Left ventricle myocardium superior (tissue), 1 donor: ENCODE measurements at regions not wholly inside any gene's neighbourhood (a gene's known extent, or its start where the extent isn't known, plus 50 kb on each side); places are given as distances from the start of the nearest gene placed in this dataset.
"Not testable (repeated sequence)": the region's sequence is repeated elsewhere in the genome, so short reads cannot be mapped to it uniquely, and the experiment has no call there.

Experiments
- ATAC-seq: fragments of 200-7000 bp; cut with Tn5 transposase; one replicate; pipeline ENCODE4 v1.9.1; 2020; ENCODE audit warnings: mild to moderate bottlenecking, moderate library complexity
- DNase-seq: peaks from one replicate; pipeline ENCODE4 v3.0.0-alpha.2; 2020
- intact Hi-C: fragments of 100-400 bp; cut with micrococcal nuclease; formaldehyde crosslinking; loops from one replicate; pipeline ENCODE4 v1.11.0; 2022
- donor health status: DM: no; HTN: yes; CAD: no; lungs with severe emphysema.

DNA sequence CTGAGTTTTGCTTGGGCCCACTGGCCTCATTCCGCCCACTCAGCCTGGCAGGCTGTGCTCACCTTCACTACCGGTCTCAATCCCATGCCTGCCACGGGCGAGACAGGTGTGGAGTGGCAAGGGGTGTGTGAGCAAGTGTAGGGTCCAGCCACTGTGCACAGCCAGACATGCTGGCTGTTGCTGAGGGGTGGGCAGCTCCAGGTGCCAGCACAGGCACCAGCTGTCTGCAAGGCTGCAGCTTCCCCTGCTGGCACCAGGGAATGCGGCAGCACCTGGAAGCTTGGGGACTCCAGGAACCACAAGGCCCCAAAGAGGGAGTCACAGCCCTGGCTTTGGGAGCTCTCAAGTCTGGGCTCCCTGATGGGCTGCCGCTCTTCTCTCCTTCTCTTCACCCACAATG is 372.7 kb downstream of the CBLN4 start:
- no peak for DNase-seq
- intact Hi-C loops: no loop called here
- ATAC-seq: no peak

GRCh38 chr20:55629143-55629542 is 376.2 kb downstream of the CBLN4 start:
- ATAC-seq, DNase-seq, intact Hi-C loops: not testable (repeated sequence)

- DNase-seq (no peak), ATAC-seq (no peak)
- intact Hi-C loops: no loop called here
These were observed 378.6 kb downstream of the CBLN4 start for GRCh38 chr20:55626716-55627115.

- intact Hi-C loops: no loop called here
- no peak for DNase-seq
- no peak for ATAC-seq
These were observed 389.0 kb downstream of the CBLN4 start for GRCh38 chr20:55616367-55616766.

DNA sequence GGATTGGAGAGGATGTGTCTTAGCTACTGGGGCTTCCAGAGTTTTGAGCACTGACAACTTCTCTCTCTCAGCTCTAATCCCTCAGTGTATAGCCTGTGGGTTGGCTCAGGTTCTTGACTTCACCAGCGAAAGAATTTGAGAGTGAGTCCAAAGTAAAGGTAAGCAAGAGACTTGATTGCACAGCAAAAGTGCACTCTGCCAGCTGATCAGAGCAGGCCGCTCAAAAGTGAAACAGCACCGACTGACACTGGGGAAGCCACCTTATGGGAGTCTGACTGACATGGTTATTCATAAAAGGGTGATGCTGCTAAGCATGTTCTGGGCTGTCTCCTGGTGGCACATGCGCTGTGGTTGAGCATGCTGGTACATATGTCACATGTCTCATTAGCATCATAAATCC is 389.5 kb downstream of the CBLN4 start:
- no peak for ATAC-seq
- intact Hi-C loops: no loop called here
- no peak for DNase-seq

DNA sequence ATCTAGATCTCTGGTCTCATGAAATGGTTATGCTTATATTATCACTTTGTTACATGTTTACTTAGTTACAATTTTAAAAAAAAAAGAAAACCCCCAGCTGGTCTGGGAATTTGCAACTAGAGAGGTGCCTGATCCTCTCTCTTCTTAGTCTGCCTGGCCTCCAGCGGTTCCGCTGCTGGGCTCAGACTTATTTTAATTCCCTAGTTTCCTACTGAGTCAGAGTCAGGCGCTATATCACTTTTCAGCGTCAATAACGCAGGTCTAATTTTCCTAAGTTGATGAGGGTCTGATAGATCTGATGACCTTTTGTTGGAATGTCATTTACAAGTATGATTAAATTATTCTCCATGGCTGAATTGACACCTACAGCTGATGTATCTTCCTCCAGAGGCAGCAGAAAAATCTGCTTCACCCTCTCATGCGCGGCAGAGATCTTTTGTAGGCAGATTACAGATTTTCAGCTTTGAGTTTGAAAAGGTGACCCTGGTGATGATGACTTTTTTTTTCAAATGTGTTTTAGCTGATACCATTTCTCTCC is 391.0 kb downstream of the CBLN4 start:
- ATAC-seq (no peak), DNase-seq (no peak)
- intact Hi-C loops: no loop called here

- intact Hi-C loops: no loop called here
- ATAC-seq: no peak
- no peak for DNase-seq
These were observed 394.6 kb downstream of the CBLN4 start for GRCh38 chr20:55610756-55611155.

DNA sequence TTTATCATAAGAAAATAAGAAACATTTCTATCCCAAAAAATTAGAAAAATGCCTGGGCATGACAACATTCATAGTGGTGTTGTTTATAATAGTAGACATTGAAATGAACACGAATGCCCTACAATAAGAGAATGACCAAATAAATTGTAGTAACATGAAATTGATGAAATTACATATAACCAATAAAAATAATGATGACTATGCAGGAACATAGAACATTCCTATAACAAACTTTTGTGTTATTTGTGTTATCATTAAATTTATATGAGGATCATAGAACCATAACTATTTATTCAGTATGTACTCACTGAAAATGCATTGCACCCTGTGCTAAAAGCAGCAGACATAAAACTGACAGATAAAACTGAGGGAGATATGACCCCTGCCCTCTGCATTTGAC is 399.7 kb downstream of the CBLN4 start:
- ATAC-seq (no peak), DNase-seq (no peak)
- intact Hi-C loops: no loop called here

GRCh38 chr20:55597526-55597925 is 407.8 kb downstream of the CBLN4 start:
- intact Hi-C loops: no loop called here
- no peak for ATAC-seq
- DNase-seq: no peak

DNA sequence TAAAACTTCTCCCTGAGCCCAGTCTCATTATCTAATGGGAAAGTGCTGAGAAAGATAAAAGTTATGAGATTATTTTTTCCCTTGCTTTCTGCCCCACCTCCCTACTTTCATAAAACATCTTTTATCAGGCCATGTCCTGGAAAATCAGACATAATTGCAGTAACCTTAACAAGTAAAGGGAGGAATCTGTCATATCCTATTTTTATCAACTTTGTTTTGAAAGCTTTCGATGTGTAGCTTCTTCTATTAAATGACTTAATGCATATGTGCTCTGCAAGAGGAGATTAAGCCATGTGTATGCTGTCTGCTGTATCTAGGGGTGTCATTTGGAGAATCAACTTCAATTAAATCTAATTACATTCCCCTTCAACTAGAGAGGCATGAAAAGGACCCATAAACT is 408.9 kb downstream of the CBLN4 start:
- intact Hi-C loops: no loop called here
- DNase-seq (no peak), ATAC-seq (no peak)

- intact Hi-C loops: no loop called here
These were observed 412.5 kb downstream of the CBLN4 start for GRCh38 chr20:55592866-55593265.

DNA sequence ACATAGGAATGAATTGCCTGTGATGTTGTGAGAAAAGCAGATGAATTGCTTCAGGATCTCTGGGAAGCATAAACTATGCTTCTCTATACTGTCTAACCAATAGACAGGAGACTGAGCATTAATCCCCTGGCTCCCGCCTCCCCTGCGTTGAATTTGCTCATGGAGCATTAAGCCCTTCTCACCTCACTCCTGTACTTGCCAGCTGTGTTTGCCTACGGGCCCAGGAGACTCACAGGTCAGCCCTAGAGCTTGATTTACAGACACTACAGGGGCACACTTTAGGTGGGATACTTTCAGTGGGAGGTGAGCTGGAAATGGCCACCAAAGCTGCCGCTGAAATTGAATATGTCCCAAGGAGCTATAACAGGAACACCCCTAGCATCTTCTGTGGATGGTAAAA is 418.7 kb downstream of the CBLN4 start:
- ATAC-seq (no peak), DNase-seq (no peak)
- intact Hi-C loops: no loop called here

More at GRCh38 chr20:55592866-55593265, 412.5 kb downstream of the CBLN4 start:
- DNase-seq (no peak), ATAC-seq (no peak)

GRCh38 chr20:55584964-55585363 is 420.4 kb downstream of the CBLN4 start:
- DNase-seq (no peak), ATAC-seq (no peak)
- intact Hi-C loops: no loop called here

- DNase-seq (no peak), ATAC-seq (no peak)
- intact Hi-C loops: no loop called here
These were observed 421.0 kb downstream of the CBLN4 start for GRCh38 chr20:55584307-55584706.

- ATAC-seq (no peak), DNase-seq (no peak)
- intact Hi-C loops: no loop called here
These were observed 422.3 kb downstream of the CBLN4 start for GRCh38 chr20:55583036-55583435.

GRCh38 chr20:55582498-55582897 is 422.8 kb downstream of the CBLN4 start:
- DNase-seq: no peak
- intact Hi-C loops: no loop called here
- ATAC-seq: no peak

DNA sequence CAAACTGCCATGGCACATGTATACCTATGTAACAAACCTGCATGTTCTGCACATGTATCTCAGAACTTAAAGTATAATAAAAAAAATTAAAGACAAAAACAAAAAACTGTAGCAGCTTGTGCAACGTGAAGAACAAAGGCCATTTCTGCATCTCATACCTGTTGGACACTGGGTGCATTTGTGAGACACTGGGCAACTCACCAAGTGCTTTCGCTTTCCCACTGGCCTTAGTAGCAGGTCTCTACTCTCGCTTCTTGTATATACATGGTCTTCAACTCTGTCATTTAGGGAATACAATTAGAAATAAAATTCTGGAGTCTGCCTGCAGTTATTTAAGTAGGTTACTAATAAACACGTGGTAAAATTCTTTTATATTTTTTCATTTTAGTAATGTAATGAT is 423.8 kb downstream of the CBLN4 start:
- intact Hi-C loops: no loop called here
- DNase-seq: no peak
- no peak for ATAC-seq

GRCh38 chr20:55580475-55580874 is 424.8 kb downstream of the CBLN4 start:
- no peak for ATAC-seq
- no peak for DNase-seq
- intact Hi-C loops: no loop called here

GRCh38 chr20:55579802-55580201 is 425.5 kb downstream of the CBLN4 start:
- no peak for DNase-seq
- no peak for ATAC-seq
- intact Hi-C loops: no loop called here

- ATAC-seq (no peak), DNase-seq (no peak)
- intact Hi-C loops: no loop called here
These were observed 428.3 kb downstream of the CBLN4 start for GRCh38 chr20:55576981-55577380.

- DNase-seq (no peak), ATAC-seq (no peak)
- intact Hi-C loops: no loop called here
These were observed 436.2 kb downstream of the CBLN4 start for GRCh38 chr20:55569084-55569483.

- DNase-seq (no peak), ATAC-seq (no peak)
- intact Hi-C loops: no loop called here
These were observed 437.5 kb downstream of the CBLN4 start for GRCh38 chr20:55567826-55568225.
